HG03066 (cell line): ENCODE measurements at regions not wholly inside any gene's neighbourhood (a gene's known extent, or its start where the extent isn't known, plus 50 kb on each side); places are given as distances from the start of the nearest gene placed in this dataset.

Experiments
- ATAC-seq: cut with Tn5 transposase; IDR thresholded peaks from one replicate; pipeline ENCODE4 v1.9.1; 2021; ENCODE audit warnings: low read depth; ENCODE audit not compliant: unreplicated experiment

DNA sequence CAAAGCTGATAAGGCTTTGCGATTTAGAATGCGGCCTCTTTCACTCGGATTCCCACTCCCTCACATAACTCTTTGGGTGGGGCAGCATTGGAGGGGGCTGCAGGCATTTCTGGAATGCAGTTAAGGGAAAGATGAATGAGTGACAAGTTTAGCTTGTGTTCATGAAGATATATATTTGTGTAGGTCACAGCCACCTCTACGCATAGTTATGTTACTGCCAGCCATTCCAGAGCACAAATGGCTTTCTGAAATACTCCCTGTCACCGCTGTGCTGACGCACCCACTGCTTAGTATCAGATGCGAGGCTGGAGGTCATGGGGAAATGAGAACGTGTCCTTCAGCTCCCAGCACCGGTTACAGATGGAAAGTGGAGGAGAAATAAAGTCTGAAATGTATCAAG lies 54.1 kb upstream of the ATP1A1 start:
- no peak for ATAC-seq

DNA sequence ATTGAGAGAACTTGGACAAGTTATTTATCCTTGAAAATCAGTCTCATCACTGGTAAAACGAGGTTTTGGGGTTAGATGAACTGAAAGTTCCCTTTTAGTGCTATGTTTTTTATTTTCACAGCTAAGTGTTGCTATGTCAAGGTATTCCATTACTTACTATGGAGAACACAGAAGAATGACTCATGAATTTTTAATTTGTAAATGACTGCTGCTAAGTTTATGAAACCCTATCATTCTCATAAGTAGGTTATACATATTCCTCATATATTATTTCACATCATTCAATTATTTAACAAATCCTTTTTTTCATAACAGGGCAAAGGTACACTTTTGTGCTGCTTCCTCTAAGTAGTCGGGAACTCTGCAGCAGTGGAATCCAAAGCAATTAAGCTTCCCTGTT lies 52.2 kb upstream of the ATP1A1 start:
- ATAC-seq = no peak

DNA sequence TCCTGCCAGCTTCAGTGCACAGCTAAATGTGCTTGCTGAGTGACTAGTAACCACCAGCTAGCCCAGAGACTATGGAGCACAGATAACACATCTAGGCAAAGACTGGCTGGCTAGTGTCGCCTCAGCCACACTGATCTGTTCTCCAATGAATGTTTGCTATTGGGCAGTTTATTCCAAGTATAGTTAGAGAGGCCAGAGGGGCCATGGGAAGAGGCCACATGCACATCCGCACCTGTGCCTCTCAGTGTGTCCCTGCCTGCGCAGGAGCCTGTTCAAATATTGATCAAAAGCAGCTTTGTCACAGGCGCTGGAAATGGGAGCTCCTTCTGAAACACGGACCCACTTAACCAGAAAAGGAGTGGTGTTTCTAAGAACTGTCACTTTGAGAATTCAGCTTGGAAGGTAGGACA lies 51.3 kb upstream of the ATP1A1 start:
- no peak for ATAC-seq

DNA sequence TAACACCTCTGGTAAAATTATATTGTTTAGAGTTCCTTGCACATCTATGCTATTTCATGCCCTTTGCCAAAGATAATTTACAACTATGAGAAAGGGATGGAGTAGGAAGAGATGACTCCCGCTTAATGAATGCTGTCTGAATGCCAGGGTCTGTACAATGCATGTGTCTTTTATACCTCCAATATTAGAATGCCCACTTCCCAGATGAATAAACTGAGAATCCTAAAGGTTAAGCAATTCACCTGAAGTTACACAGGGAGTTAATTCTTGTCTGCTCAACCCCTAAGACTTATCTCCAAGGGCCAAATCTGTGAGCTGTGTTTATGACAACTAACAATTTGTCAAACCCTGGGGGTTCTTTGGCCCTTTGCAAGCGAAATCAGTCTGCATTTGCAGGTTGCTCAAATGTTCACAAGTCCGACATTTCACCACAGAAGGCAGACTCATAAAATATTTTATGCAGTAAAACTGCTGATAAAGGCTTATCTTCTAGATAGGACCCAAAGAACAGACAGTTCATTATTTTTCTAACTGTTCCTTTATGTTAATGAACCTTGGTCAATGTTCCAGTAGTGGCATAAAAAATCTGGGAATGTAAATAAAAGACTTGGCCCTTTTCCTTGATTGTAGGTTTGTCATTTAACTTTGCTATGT lies 50.2 kb upstream of the ATP1A1 start:
- no peak for ATAC-seq
